OCI-LY1 (cell line): ENCODE measurements at regions not wholly inside any gene's neighbourhood (a gene's known extent, or its start where the extent isn't known, plus 50 kb on each side); places are given as distances from the start of the nearest gene placed in this dataset.

ENCODE experiments used
- H2AFZ ChIP-seq: fragments of 200-600 bp; sonication (generic), shearing (Covaris generic); 2 replicates; pipeline ENCODE4 v1.6.0; 2014; ENCODE audit warnings: antibody characterized with exemption, mild to moderate bottlenecking, low read length
- H3F3A ChIP-seq: fragments of 200-600 bp; sonication (generic), shearing (Covaris generic); 2 replicates; pipeline ENCODE4 v1.6.0; 2014; ENCODE audit warnings: mild to moderate bottlenecking, antibody characterized with exemption, low read length, moderate library complexity; ENCODE audit not compliant: insufficient read depth
- H3K27ac ChIP-seq: fragments of 200-600 bp; sonication (generic); 2 replicates; pipeline ENCODE4 v1.5.1; 2014; ENCODE audit warnings: low read length, mixed run types, mild to moderate bottlenecking, low read depth; ENCODE audit not compliant: poor library complexity, severe bottlenecking
- H3K27me3 ChIP-seq: fragments of 200-600 bp; sonication (generic); 2 replicates; pipeline ENCODE4 v1.6.0; 2014; ENCODE audit warnings: antibody characterized with exemption, mild to moderate bottlenecking, low read length, moderate library complexity; ENCODE audit not compliant: insufficient read depth
- H3K36me3 ChIP-seq: fragments of 200-600 bp; sonication (generic); 2 replicates; pipeline ENCODE4 v1.6.1; 2014; ENCODE audit warnings: mild to moderate bottlenecking, antibody characterized with exemption, low read length, moderate library complexity, mixed read lengths; ENCODE audit not compliant: insufficient read depth
- H3K4me1 ChIP-seq: fragments of 200-600 bp; sonication (generic); 2 replicates; pipeline ENCODE4 v1.5.1; 2014; ENCODE audit warnings: mild to moderate bottlenecking, low read length, moderate library complexity; ENCODE audit not compliant: insufficient read depth, severe bottlenecking
- H3K4me2 ChIP-seq: fragments of 200-600 bp; sonication (generic), shearing (Covaris generic); 2 replicates; pipeline ENCODE4 v1.6.1; 2014; ENCODE audit warnings: low read length
- H3K4me3 ChIP-seq: fragments of 200-600 bp; sonication (generic); 2 replicates; pipeline ENCODE4 v1.5.1; 2014; ENCODE audit warnings: low read length, low read depth, mild to moderate bottlenecking, mixed read lengths; ENCODE audit not compliant: poor library complexity, severe bottlenecking
- H3K79me2 ChIP-seq: fragments of 200-600 bp; shearing (Covaris generic); 2 replicates; pipeline ENCODE4 v1.6.1; 2016; ENCODE audit warnings: mixed run types, low read length, mixed read lengths; ENCODE audit not compliant: insufficient read depth
- H3K9ac ChIP-seq: fragments of 200-600 bp; sonication (generic), shearing (Covaris generic); 2 replicates; pipeline ENCODE4 v1.6.1; 2014; ENCODE audit warnings: mild to moderate bottlenecking, low read length, mixed read lengths
- H3K9me2 ChIP-seq: fragments of 200-600 bp; sonication (generic), shearing (Covaris generic); 2 replicates; pipeline ENCODE4 v1.6.1; 2014; ENCODE audit warnings: low read depth, mild to moderate bottlenecking, low read length, mixed read lengths
- H3K9me3 ChIP-seq: fragments of 200-600 bp; shearing (Covaris generic); 2 replicates; pipeline ENCODE4 v1.6.1; 2014; ENCODE audit warnings: low read length, mixed read lengths
- H4K20me1 ChIP-seq: fragments of 200-600 bp; sonication (generic), shearing (Covaris generic); 2 replicates; pipeline ENCODE4 v1.6.0; 2016; ENCODE audit warnings: mild to moderate bottlenecking, low read length; ENCODE audit not compliant: insufficient read depth
- CTCF ChIP-seq: fragments of 200-600 bp; sonication (generic), shearing (Covaris generic); IDR thresholded peaks from 2 replicates; pipeline ENCODE4 v1.5.1; 2017; ENCODE audit warnings: mild to moderate bottlenecking, antibody characterized with exemption, low read length, moderate library complexity, mixed read lengths
- EZH2 ChIP-seq: fragments of 200-600 bp; sonication (generic), shearing (Covaris generic); IDR thresholded peaks from 2 replicates; pipeline ENCODE4 v1.8.0; 2017; ENCODE audit warnings: borderline replicate concordance, mixed run types, mild to moderate bottlenecking, antibody characterized with exemption, low read length, moderate library complexity, mixed read lengths

GRCh38 chr20:6560978-6561377 lies 206.5 kb upstream of the BMP2 start:
- Histone ChIP-seq H3K4me1 (no peaks in the 10 kb centered on the region), H3K4me3 (no peak overlapping the region), H4K20me1 (no peaks in the 10 kb centered on the region), H2AFZ (no peak overlapping the region), H3K27me3 (no peaks in the 10 kb centered on the region), H3F3A (no peaks in the 10 kb centered on the region), H3K27ac (no peak overlapping the region), H3K9me3 (no peaks in the 10 kb centered on the region), H3K9ac (no peak overlapping the region), H3K36me3 (no peaks in the 10 kb centered on the region), H3K9me2 (no peaks in the 10 kb centered on the region), H3K4me2 (no peak overlapping the region), H3K79me2 (no peaks in the 10 kb centered on the region)
- TF ChIP-seq CTCF (no peak), EZH2 (no peak)

- Histone ChIP-seq H3K79me2 (no peaks in the 10 kb centered on the region), H3K27me3 (no peaks in the 10 kb centered on the region), H3K9me3 (no peaks in the 10 kb centered on the region), H3K4me1 (no peaks in the 10 kb centered on the region), H3K27ac (no peak overlapping the region), H4K20me1 (no peaks in the 10 kb centered on the region), H3K36me3 (no peaks in the 10 kb centered on the region), H3F3A (no peaks in the 10 kb centered on the region), H3K9ac (no peak overlapping the region), H2AFZ (no peak overlapping the region), H3K4me2 (no peak overlapping the region), H3K9me2 (no peaks in the 10 kb centered on the region), H3K4me3 (no peak overlapping the region)
- TF ChIP-seq EZH2 = no peak
- no peak for TF ChIP-seq CTCF
Measured at GRCh38 chr20:6559791-6560190, 207.7 kb upstream of the BMP2 start.

DNA sequence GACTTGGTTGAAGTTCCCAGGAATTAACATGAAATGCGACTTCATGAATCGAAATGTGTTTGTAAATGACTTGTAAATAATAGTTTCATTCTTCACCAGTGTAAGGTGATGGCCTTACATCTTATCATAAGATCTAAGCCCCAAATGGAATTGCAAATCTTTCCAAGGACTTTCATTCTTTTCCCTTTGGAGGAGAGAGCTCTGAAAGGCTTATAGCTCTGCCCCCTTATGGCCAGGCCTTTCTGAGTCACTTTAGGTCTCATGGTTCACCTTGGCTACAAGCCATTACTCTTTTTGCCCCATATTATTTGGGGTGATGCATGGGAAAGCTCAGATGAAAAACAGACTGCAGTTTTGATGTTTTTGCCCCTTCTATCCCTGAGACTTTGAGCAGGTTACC lies 209.1 kb upstream of the BMP2 start:
- H4K20me1 ChIP-seq = no peaks in the 10 kb centered on the region
- no peaks in the 10 kb centered on the region for H3K27me3 ChIP-seq
- no peaks in the 10 kb centered on the region for H3K4me1 ChIP-seq
- H3K79me2 ChIP-seq = no peaks in the 10 kb centered on the region
- no peak overlapping the region for H3K4me2 ChIP-seq
- H3K36me3 ChIP-seq = no peaks in the 10 kb centered on the region
- H3K27ac ChIP-seq = no peak overlapping the region
- H3K9me2 ChIP-seq = no peaks in the 10 kb centered on the region
- no peaks in the 10 kb centered on the region for H3F3A ChIP-seq
- no peak overlapping the region for H3K4me3 ChIP-seq
- no peak overlapping the region for H2AFZ ChIP-seq
- no peaks in the 10 kb centered on the region for H3K9me3 ChIP-seq
- no peak overlapping the region for H3K9ac ChIP-seq
- TF ChIP-seq EZH2 (no peak), CTCF (no peak)
